ENCODE measurements at regions not wholly inside any gene's neighbourhood (a gene's known extent, or its start where the extent isn't known, plus 50 kb on each side); places are given as distances from the start of the nearest gene placed in this dataset.

GRCh38 chr11:37280200-37280599 lies 682.2 kb upstream of the RAG2 start:
- Histone ChIP-seq H4K20me1 (ENCODE audit: insufficient read depth) (no peaks in the 10 kb centered on the region), H3K9me2 (ENCODE audit: insufficient read depth, low read length) (no peaks in the 10 kb centered on the region), H3K36me3 (ENCODE audit: insufficient read depth, low read length) (no peaks in the 10 kb centered on the region), H3K27me3 (ENCODE audit: insufficient read depth, low read depth, low read length) (no peaks in the 10 kb centered on the region), H3K9ac (ENCODE audit: low read length) (no peak overlapping the region), H2AFZ (ENCODE audit: low read depth, low read length) (no peak overlapping the region), H3K9me3 (ENCODE audit: low read length) (no peaks in the 10 kb centered on the region), H3K79me2 (replicated peaks; ENCODE audit: insufficient read depth, low read length) (no peaks in the 10 kb centered on the region), H3K4me3 (ENCODE audit: low read length) (no peak overlapping the region), H3K27ac (ENCODE audit: low read length) (no peak overlapping the region), H3F3A (ENCODE audit: insufficient read depth, low read length, poor library complexity, severe bottlenecking) (no peaks in the 10 kb centered on the region), H3K4me2 (ENCODE audit: low read length) (no peak overlapping the region)
- TF ChIP-seq REST (IDR thresholded peaks at IDR 0.05; ENCODE audit: borderline replicate concordance) = no peak
- no peak for TF ChIP-seq EP300 (conservative IDR thresholded peaks at IDR 0.05; ENCODE audit: poor library complexity, severe bottlenecking)
- TF ChIP-seq RAD21 (conservative IDR thresholded peaks at IDR 0.05) = no peak

GRCh38 chr11:37277896-37278465 lies 679.9 kb upstream of the RAG2 start:
- Histone ChIP-seq H3K4me2 (ENCODE audit: low read length) (no peak overlapping the region), H3K9me3 (ENCODE audit: low read length) (no peaks in the 10 kb centered on the region), H3K36me3 (ENCODE audit: insufficient read depth, low read length) (no peaks in the 10 kb centered on the region), H3K4me3 (ENCODE audit: low read length) (no peak overlapping the region), H3K27me3 (ENCODE audit: insufficient read depth, low read depth, low read length) (no peaks in the 10 kb centered on the region), H3K27ac (ENCODE audit: low read length) (no peak overlapping the region), H2AFZ (ENCODE audit: low read depth, low read length) (no peak overlapping the region), H3K79me2 (replicated peaks; ENCODE audit: insufficient read depth, low read length) (no peaks in the 10 kb centered on the region), H3K9me2 (ENCODE audit: insufficient read depth, low read length) (no peaks in the 10 kb centered on the region), H4K20me1 (ENCODE audit: insufficient read depth) (no peaks in the 10 kb centered on the region), H3K9ac (ENCODE audit: low read length) (no peak overlapping the region), H3F3A (ENCODE audit: insufficient read depth, low read length, poor library complexity, severe bottlenecking) (no peaks in the 10 kb centered on the region)
- TF ChIP-seq RAD21 (conservative IDR thresholded peaks at IDR 0.05) (no peak), MXI1 (conservative IDR thresholded peaks at IDR 0.05; ENCODE audit: poor library complexity, severe bottlenecking) (no peak), CTCF (IDR thresholded peaks at IDR 0.05; ENCODE audit: poor library complexity, severe bottlenecking) (no peak), SMC3 (conservative IDR thresholded peaks at IDR 0.05; ENCODE audit: poor library complexity) (no peak), TAF1 (IDR thresholded peaks at IDR 0.05; ENCODE audit: low read depth) (no peak), EZH2 (IDR thresholded peaks at IDR 0.05; ENCODE audit: borderline replicate concordance, insufficient read depth, low read length, poor library complexity, severe bottlenecking) (no peak), POLR2AphosphoS5 (IDR thresholded peaks at IDR 0.05) (no peak), REST (IDR thresholded peaks at IDR 0.05; ENCODE audit: borderline replicate concordance) (no peak), EP300 (conservative IDR thresholded peaks at IDR 0.05; ENCODE audit: poor library complexity, severe bottlenecking) (no peak)
